Heart left ventricle (tissue), 16 donors: ENCODE measurements at regions not wholly inside any gene's neighbourhood (a gene's known extent, or its start where the extent isn't known, plus 50 kb on each side); places are given as distances from the start of the nearest gene placed in this dataset.

Experiments used
- ATAC-seq, 4 donors: fragments of 200-7000 bp; cut with Tn5 transposase; one replicate each; pipeline ENCODE4 v1.9.1; 2020 to 2022; ENCODE audit warnings: moderate library complexity in 4 of 4, mild to moderate bottlenecking in 3 of 4, moderate number of reproducible peaks in 1 of 4
- DNase-seq, 5 donors: peaks; one replicate each; pipeline ENCODE4 v3.0.0-alpha.2; 2020
- H3K27ac ChIP-seq, 12 donors: fragments of 200-600 bp; sonication (generic) in 4 of 12; one replicate each; pipeline versions ENCODE4 v1.5.0 to v1.8.0; 2016 to 2022; ENCODE audit warnings: mild to moderate bottlenecking in 2 of 12
- H3K27me3 ChIP-seq, 9 donors: fragments of 200-600 bp; sonication (generic) in 2 of 9; one replicate each; pipeline versions ENCODE4 v1.5.1 to v1.8.0; 2016 to 2022; ENCODE audit warnings: mild to moderate bottlenecking in 3 of 9
- H3K36me3 ChIP-seq, 9 donors: fragments of 200-600 bp; sonication (generic) in 2 of 9; one replicate each; pipeline versions ENCODE4 v1.5.0 to v1.8.0; 2018 to 2022; ENCODE audit warnings: mild to moderate bottlenecking in 2 of 9
- H3K4me1 ChIP-seq, 12 donors: fragments of 200-600 bp; sonication (generic) in 4 of 12; one replicate each; pipeline versions ENCODE4 v1.5.0 to v1.8.0; 2016 to 2022; ENCODE audit warnings: mild to moderate bottlenecking in 3 of 12
- H3K4me3 ChIP-seq, 12 donors: fragments of 200-600 bp; sonication (generic) in 4 of 12; one replicate each; pipeline versions ENCODE4 v1.5.0 to v1.8.0; 2017 to 2022; ENCODE audit warnings: mild to moderate bottlenecking in 9 of 12, moderate library complexity in 4 of 12
- H3K9me3 ChIP-seq, 12 donors: fragments of 200-600 bp; sonication (generic) in 4 of 12; one replicate each; pipeline versions ENCODE4 v1.5.0 to v1.8.0; 2016 to 2022; ENCODE audit warnings: mild to moderate bottlenecking in 1 of 12
- CTCF ChIP-seq, 12 donors: fragments of 200-600 bp; sonication (generic) in 4 of 12; IDR thresholded peaks; one replicate each; pipeline versions ENCODE4 v1.5.0 to v1.8.0; 2018 to 2022; ENCODE audit warnings: antibody characterized with exemption in 12 of 12, mild to moderate bottlenecking in 5 of 12
- POLR2A ChIP-seq, 2 donors: fragments of 450-650 bp; IDR thresholded peaks; one replicate each; pipeline ENCODE4 v1.6.1; 2017; ENCODE audit warnings: antibody characterized with exemption in 2 of 2, mild to moderate bottlenecking in 2 of 2, moderate library complexity in 2 of 2
- WGBS, 4 donors: extraction: QIAGEN DNeasy Blood & Tissue Kit in 2 of 4; methylation state at CpG; one replicate each; pipeline versions ENCODE4 v1.1.5 to v1.1.7; 2013 to 2018; 5-methylcytosine and 5-hydroxymethylcytosine counted together
- intact Hi-C, 10 donors: fragments of 100-400 bp; cut with DNase I; formaldehyde crosslinking; loops; one replicate each; pipeline versions ENCODE4 v1.11.1 to v1.14.2; 2022
- donor health status: ischemic (EF 13 %, LVEDD 7.1; RV severe dilation, severe dysfunction).
- donor health status: healthy with polysubstance abuse.
- donor health status: DM: no; HTN: yes; CAD: no.
- donor health status: DM: no; HTN: no; CAD: no.
- donor health status: ischemic (EF 25% LVEDD 6.9; RV normal size, moderate dysfunction).
- donor health status: ischemic (EF 25% LVEDD 5.7; RV mildly dilated, moderate dysfunction).
- donor health status: healthy.
- donor health status: DM: yes; HTN: yes; CAD: no.
- donor health status: ischemic (EF 35%, LVEDD 5.7; RV mildly dilated, moderate dysfunction).
- donor health status: nonischemic (EF 11% LVEDD 7.7; RV severe dilation, severe dysfunction).
- donor health status: DM: yes; HTN: yes; CAD: no.
- donor health status: PGD.
- donor health status: ischemic (EF 29% LVEDD 5.4; RV normal size, mild dysfunction).
- donor health status: nonischemic (EF 23%, LVEDD 6.1; RV moderate dilation, normal function).

- H3K27ac ChIP-seq, result no peak overlapping the region
- no peak overlapping the region for H3K4me3 ChIP-seq
- H3K36me3 ChIP-seq, result no peaks in the 10 kb centered on the region
- no peak for ATAC-seq
- no peak for DNase-seq
- no peaks in the 10 kb centered on the region for H3K9me3 ChIP-seq
- H3K4me1 ChIP-seq, result no peaks in the 10 kb centered on the region
- H3K27me3 ChIP-seq, result no peaks in the 10 kb centered on the region
- TF ChIP-seq CTCF (IDR thresholded peaks at IDR 0.05) (no peak), POLR2A (IDR thresholded peaks at IDR 0.05) (no peak)
- intact Hi-C loops, result no loop called here
- 67 to 79% (median 72%) methylated on average over 1 of the region's 1 CpG for WGBS, 4 donors
These were observed 183.6 kb upstream of the SMIM30 start for GRCh38 chr7:113301983-113302382.

DNA sequence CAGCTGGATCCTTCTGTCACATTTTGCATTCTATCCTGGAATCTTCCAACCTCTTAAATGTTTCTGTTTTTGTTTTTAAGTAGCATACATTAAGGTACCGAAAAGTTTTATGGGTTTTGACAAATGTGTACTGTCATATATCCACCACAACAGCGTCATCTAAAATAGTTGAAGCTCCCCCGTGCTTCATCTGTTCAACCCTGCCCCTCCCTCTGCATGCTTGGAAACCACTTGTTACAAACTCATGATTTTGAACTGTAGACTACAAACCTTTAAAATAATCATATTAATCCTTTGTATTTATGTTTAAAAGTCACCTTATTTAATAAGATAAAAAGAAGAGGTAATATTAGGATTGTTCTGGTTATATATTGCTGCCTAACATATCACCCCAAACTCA is 182.8 kb upstream of the SMIM30 start:
- 75 to 86% (median 80%) methylated on average over 3 of the region's 3 CpGs for WGBS, 4 donors
- no peaks in the 10 kb centered on the region for H3K27me3 ChIP-seq
- no peak for TF ChIP-seq POLR2A (IDR thresholded peaks at IDR 0.05)
- no peak for TF ChIP-seq CTCF (IDR thresholded peaks at IDR 0.05)
- no peaks in the 10 kb centered on the region for H3K9me3 ChIP-seq
- H3K4me3 ChIP-seq, result no peak overlapping the region
- intact Hi-C loops, result no loop called here
- H3K27ac ChIP-seq, result no peak overlapping the region
- DNase-seq, result no peak
- H3K36me3 ChIP-seq, result no peaks in the 10 kb centered on the region
- H3K4me1 ChIP-seq, result no peaks in the 10 kb centered on the region
- no peak for ATAC-seq

- H3K4me3 ChIP-seq, result no peak overlapping the region
These were observed 181.4 kb upstream of the SMIM30 start for GRCh38 chr7:113299748-113300147.

DNA sequence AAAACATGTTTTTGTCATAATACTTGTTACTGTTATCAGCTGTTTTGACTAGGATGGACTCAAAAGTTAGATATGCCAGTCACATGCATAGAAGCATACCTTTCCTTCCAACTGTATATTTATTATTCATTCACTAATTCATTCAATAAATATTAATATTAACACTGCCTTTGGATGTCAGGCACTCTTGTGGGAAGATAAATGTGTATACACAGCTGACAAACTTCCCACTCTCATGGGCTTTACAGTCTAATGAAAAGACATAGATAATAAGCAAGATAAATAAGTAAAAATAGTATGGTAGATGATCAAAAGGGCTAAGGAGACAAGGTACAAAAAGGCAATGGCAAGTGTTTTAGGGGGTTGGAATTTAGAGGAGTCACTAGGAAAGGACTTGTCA is 180.1 kb upstream of the SMIM30 start:
- Histone ChIP-seq H3K4me1 (no peaks in the 10 kb centered on the region), H3K27ac (no peak overlapping the region), H3K27me3 (no peaks in the 10 kb centered on the region), H3K36me3 (no peaks in the 10 kb centered on the region), H3K9me3 (no peaks in the 10 kb centered on the region), H3K4me3 (no peak overlapping the region)
- no peak for DNase-seq
- intact Hi-C loops, result no loop called here
- no peak for ATAC-seq
- no peak for TF ChIP-seq POLR2A (IDR thresholded peaks at IDR 0.05)
- TF ChIP-seq CTCF (IDR thresholded peaks at IDR 0.05), result no peak

More at GRCh38 chr7:113299748-113300147, 181.4 kb upstream of the SMIM30 start:
- TF ChIP-seq POLR2A (IDR thresholded peaks at IDR 0.05), result no peak
- no peak for TF ChIP-seq CTCF (IDR thresholded peaks at IDR 0.05)
- ATAC-seq (no peak), DNase-seq (no peak)
- no peaks in the 10 kb centered on the region for H3K27me3 ChIP-seq
- H3K27ac ChIP-seq, result no peak overlapping the region
- H3K4me1 ChIP-seq, result no peaks in the 10 kb centered on the region
- intact Hi-C loops, result no loop called here
- no peaks in the 10 kb centered on the region for H3K36me3 ChIP-seq
- no peaks in the 10 kb centered on the region for H3K9me3 ChIP-seq
